WTC11 (cell line): ENCODE measurements at regions not wholly inside any gene's neighbourhood (a gene's known extent, or its start where the extent isn't known, plus 50 kb on each side); places are given as distances from the start of the nearest gene placed in this dataset.
A peak's percentile ranks its signal among the peaks of the same experiment; 100 is the strongest.
"Not testable (repeated sequence)": the region's sequence is repeated elsewhere in the genome, so short reads cannot be mapped to it uniquely, and the experiment has no call there.

ENCODE experiments used
- ATAC-seq: fragments of 200-7000 bp; cut with Tn5 transposase; 2 replicates; pipeline ENCODE4 v1.10.0; 2021; ENCODE audit warnings: mild to moderate bottlenecking, moderate library complexity
- CTCF ChIA-PET: fragments of 300-600 bp; sonication (Branson Sonifier 250); formaldehyde crosslinking; loops from one replicate; lab custom pipeline; 2021; ENCODE audit warnings: antibody characterized with exemption; lab: Charles Lee
- POLR2A ChIA-PET: fragments of 350-600 bp; sonication (Branson Sonifier 250); formaldehyde crosslinking; loops from one replicate; lab custom pipeline; 2021; ENCODE audit warnings: antibody characterized with exemption; lab: Charles Lee
- DNase-seq: peaks from one replicate; pipeline ENCODE4 v3.0.0; 2021; ENCODE audit warnings: low spot score
- H3K27ac Mint-ChIP-seq: 2 replicates; pipeline ENCODE4 v1.8.0; 2021; ENCODE audit warnings: mixed read lengths
- H3K27me3 Mint-ChIP-seq: 2 replicates; pipeline ENCODE4 v1.8.0; 2021; ENCODE audit warnings: low read depth, mild to moderate bottlenecking, moderate library complexity, mixed read lengths
- H3K36me3 Mint-ChIP-seq: 2 replicates; pipeline ENCODE4 v1.8.0; 2021; ENCODE audit warnings: mixed read lengths
- H3K4me1 Mint-ChIP-seq: 2 replicates; pipeline ENCODE4 v1.8.0; 2022; ENCODE audit warnings: mixed read lengths
- H3K4me3 Mint-ChIP-seq: 2 replicates; pipeline ENCODE4 v1.8.0; 2021; ENCODE audit warnings: mild to moderate bottlenecking, moderate library complexity, mixed read lengths
- H3K9me3 Mint-ChIP-seq: 2 replicates; pipeline ENCODE4 v1.8.0; 2021; ENCODE audit warnings: mixed read lengths
- ELF4 ChIP-seq: sonication (generic); formaldehyde crosslinking; IDR thresholded peaks from 2 replicates; pipeline ENCODE4 v1.8.1; 2022; ENCODE audit warnings: low read depth, mild to moderate bottlenecking, moderate library complexity, missing genetic modification reagents
- GTF2I ChIP-seq: fragments of 250-450 bp; sonication (Bioruptor Pico); conservative IDR thresholded peaks from 2 replicates; pipeline ENCODE4 v1.4.0; 2021; ENCODE audit warnings: mild to moderate bottlenecking
- IRF2 ChIP-seq: sonication (generic); formaldehyde crosslinking; IDR thresholded peaks from 2 replicates; pipeline ENCODE4 v1.8.0; 2022; ENCODE audit warnings: low read depth, missing genetic modification reagents, borderline replicate concordance
- JAZF1 ChIP-seq: fragments of 250-450 bp; sonication (Bioruptor Pico); IDR thresholded peaks from 2 replicates; pipeline ENCODE4 v1.9.0; 2021; ENCODE audit warnings: moderate library complexity, mild to moderate bottlenecking, inconsistent platforms
- JUN ChIP-seq: sonication (generic); formaldehyde crosslinking; IDR thresholded peaks from 2 replicates; pipeline ENCODE4 v1.8.0; 2023; ENCODE audit warnings: mild to moderate bottlenecking, missing genetic modification reagents
- NR1H2 ChIP-seq: sonication (generic); formaldehyde crosslinking; IDR thresholded peaks from 2 replicates; pipeline ENCODE4 v1.9.0; 2021; ENCODE audit warnings: mild to moderate bottlenecking, moderate library complexity, missing genetic modification reagents
- OVOL2 ChIP-seq: fragments of 250-450 bp; sonication (Bioruptor Pico); IDR thresholded peaks from 2 replicates; pipeline ENCODE4 v1.9.0; 2021; ENCODE audit warnings: mild to moderate bottlenecking, borderline replicate concordance
- TCF7 ChIP-seq: sonication (generic); formaldehyde crosslinking; IDR thresholded peaks from 2 replicates; pipeline ENCODE4 v1.8.0; 2022; ENCODE audit warnings: mild to moderate bottlenecking, low read depth, missing genetic modification reagents, moderate library complexity
- TEAD1 ChIP-seq: sonication (generic); formaldehyde crosslinking; IDR thresholded peaks from 2 replicates; pipeline ENCODE4 v1.8.0; 2022; ENCODE audit warnings: mild to moderate bottlenecking, missing genetic modification reagents
- TP53 ChIP-seq: sonication (generic); formaldehyde crosslinking; IDR thresholded peaks from 2 replicates; pipeline ENCODE4 v1.8.1; 2023; ENCODE audit warnings: mild to moderate bottlenecking, missing genetic modification reagents
- ZNF219 ChIP-seq: sonication (generic); formaldehyde crosslinking; IDR thresholded peaks from 2 replicates; pipeline ENCODE4 v1.8.0; 2023; ENCODE audit warnings: missing genetic modification reagents, mild to moderate bottlenecking, borderline replicate concordance
- TF ChIP-seq, protein P1 (sequence below): sonication (generic); formaldehyde crosslinking; IDR thresholded peaks from 2 replicates; pipeline ENCODE4 v1.8.1; 2023; ENCODE audit warnings: mild to moderate bottlenecking, missing genetic modification reagents
- TF ChIP-seq, protein P2 (sequence below): sonication (generic); formaldehyde crosslinking; IDR thresholded peaks from 2 replicates; pipeline ENCODE4 v1.8.1; 2023; ENCODE audit warnings: mild to moderate bottlenecking, missing genetic modification reagents, moderate library complexity
- TF ChIP-seq, protein P3 (sequence below): sonication (generic); formaldehyde crosslinking; IDR thresholded peaks from 2 replicates; pipeline ENCODE4 v1.8.0; 2022; ENCODE audit warnings: mild to moderate bottlenecking, missing genetic modification reagents
- TF ChIP-seq, protein P4 (sequence below): sonication (generic); formaldehyde crosslinking; IDR thresholded peaks from 2 replicates; pipeline ENCODE4 v1.8.1; 2022; ENCODE audit warnings: missing genetic modification reagents, borderline replicate concordance
- TF ChIP-seq, protein P5 (sequence below): fragments of 250-450 bp; sonication (Bioruptor Pico); IDR thresholded peaks from 2 replicates; pipeline ENCODE4 v1.9.0; 2021; ENCODE audit warnings: mild to moderate bottlenecking
- TF ChIP-seq, protein P6 (sequence below): sonication (generic); formaldehyde crosslinking; IDR thresholded peaks from 2 replicates; pipeline ENCODE4 v1.8.0; 2023; ENCODE audit warnings: missing genetic modification reagents
- TF ChIP-seq, protein P7 (sequence below): sonication (generic); formaldehyde crosslinking; conservative IDR thresholded peaks from 2 replicates; pipeline ENCODE4 v1.8.1; 2022; ENCODE audit warnings: mild to moderate bottlenecking, missing genetic modification reagents
- TF ChIP-seq, protein P8 (sequence below): fragments of 250-450 bp; sonication (Bioruptor Pico); IDR thresholded peaks from 2 replicates; pipeline ENCODE4 v1.9.0; 2021; ENCODE audit warnings: mild to moderate bottlenecking
- TF ChIP-seq, protein P9 (sequence below): sonication (generic); formaldehyde crosslinking; IDR thresholded peaks from 2 replicates; pipeline ENCODE4 v1.8.0; 2023; ENCODE audit warnings: mild to moderate bottlenecking, missing genetic modification reagents
- TF ChIP-seq, protein P10 (sequence below): sonication (generic); formaldehyde crosslinking; IDR thresholded peaks from 2 replicates; pipeline ENCODE4 v1.8.1; 2023; ENCODE audit warnings: mild to moderate bottlenecking, missing genetic modification reagents, moderate library complexity

DNA sequence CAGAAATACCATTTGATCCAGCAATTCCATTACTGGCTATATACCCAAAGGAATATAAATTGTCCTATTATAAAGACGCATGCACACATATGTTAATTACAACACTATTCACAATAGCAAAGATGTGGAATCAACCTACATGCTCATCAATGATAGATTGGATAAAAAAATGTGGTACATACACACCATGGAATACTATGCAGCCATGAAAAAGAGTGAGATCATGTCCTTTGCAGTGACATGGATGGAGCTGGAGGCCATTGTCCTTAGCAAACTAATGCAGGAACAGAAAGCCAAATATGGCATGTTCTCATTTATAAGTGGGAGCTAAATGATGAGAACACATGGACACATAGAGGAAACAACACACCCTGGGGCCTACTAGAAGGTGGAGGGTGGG lies 78.3 kb upstream of the EED start:
- H3K9me3 Mint-ChIP-seq, POLR2A ChIA-PET, DNase-seq, CTCF ChIA-PET, H3K27me3 Mint-ChIP-seq, H3K36me3 Mint-ChIP-seq, H3K4me3 Mint-ChIP-seq, H3K27ac Mint-ChIP-seq, H3K4me1 Mint-ChIP-seq, ATAC-seq: not testable (repeated sequence)
- 0 out of 2 replicates have a peak, but pooled peaks have one; percentile 32 for TF ChIP-seq GTF2I (CRISPR knock-in tag)

DNA sequence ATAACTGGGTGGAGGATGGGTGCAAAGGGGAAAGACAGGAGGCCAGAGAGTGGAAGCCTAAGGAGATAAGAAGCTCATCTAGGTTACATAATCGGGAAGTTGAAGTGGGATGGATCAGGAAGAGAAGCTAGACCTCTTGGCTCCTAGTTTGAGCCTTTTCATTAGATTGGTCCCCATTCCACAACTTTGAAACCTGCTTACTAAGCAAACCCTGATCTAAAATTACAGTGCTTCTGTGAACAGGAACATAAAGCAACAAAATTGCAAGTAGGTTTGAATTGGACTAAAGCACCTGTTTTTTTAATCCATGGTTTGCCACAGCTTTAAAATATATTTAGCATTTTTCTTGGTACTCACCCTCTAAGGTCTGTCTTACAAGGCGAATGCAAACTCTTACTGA lies 80.4 kb upstream of the EED start:
- Mint-ChIP-seq H3K9me3 (peaks cover 5% of the 10 kb centered on the region; the same call in 1 of the 2 replicates), H3K4me3 (no peak overlapping the region), H3K36me3 (no peaks in the 10 kb centered on the region), H3K27ac (no peak overlapping the region), H3K4me1 (peaks cover 3% of the 10 kb centered on the region), H3K27me3 (no peaks in the 10 kb centered on the region)
- POLR2A ChIA-PET = no interaction called here
- CTCF ChIA-PET = no interaction called here
- TF ChIP-seq, protein P1, sequence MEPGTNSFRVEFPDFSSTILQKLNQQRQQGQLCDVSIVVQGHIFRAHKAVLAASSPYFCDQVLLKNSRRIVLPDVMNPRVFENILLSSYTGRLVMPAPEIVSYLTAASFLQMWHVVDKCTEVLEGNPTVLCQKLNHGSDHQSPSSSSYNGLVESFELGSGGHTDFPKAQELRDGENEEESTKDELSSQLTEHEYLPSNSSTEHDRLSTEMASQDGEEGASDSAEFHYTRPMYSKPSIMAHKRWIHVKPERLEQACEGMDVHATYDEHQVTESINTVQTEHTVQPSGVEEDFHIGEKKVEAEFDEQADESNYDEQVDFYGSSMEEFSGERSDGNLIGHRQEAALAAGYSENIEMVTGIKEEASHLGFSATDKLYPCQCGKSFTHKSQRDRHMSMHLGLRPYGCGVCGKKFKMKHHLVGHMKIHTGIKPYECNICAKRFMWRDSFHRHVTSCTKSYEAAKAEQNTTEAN = no peak
- TF ChIP-seq JAZF1 (CRISPR knock-in tag) (no peak), TEAD1 (CRISPR knock-in tag) (no peak), OVOL2 (CRISPR knock-in tag) (no peak), TP53 (CRISPR knock-in tag) (no peak), ELF4 (CRISPR knock-in tag) (no peak), IRF2 (CRISPR knock-in tag) (no peak), TCF7 (CRISPR knock-in tag) (no peak), NR1H2 (no peak), JUN (CRISPR knock-in tag) (no peak), ZNF219 (no peak)
- TF ChIP-seq, protein P2, sequence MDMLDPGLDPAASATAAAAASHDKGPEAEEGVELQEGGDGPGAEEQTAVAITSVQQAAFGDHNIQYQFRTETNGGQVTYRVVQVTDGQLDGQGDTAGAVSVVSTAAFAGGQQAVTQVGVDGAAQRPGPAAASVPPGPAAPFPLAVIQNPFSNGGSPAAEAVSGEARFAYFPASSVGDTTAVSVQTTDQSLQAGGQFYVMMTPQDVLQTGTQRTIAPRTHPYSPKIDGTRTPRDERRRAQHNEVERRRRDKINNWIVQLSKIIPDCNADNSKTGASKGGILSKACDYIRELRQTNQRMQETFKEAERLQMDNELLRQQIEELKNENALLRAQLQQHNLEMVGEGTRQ (CRISPR knock-in tag) = no peak
- TF ChIP-seq, protein P3, sequence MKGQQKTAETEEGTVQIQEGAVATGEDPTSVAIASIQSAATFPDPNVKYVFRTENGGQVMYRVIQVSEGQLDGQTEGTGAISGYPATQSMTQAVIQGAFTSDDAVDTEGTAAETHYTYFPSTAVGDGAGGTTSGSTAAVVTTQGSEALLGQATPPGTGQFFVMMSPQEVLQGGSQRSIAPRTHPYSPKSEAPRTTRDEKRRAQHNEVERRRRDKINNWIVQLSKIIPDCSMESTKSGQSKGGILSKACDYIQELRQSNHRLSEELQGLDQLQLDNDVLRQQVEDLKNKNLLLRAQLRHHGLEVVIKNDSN (CRISPR knock-in tag) = no peak
- TF ChIP-seq, protein P4, sequence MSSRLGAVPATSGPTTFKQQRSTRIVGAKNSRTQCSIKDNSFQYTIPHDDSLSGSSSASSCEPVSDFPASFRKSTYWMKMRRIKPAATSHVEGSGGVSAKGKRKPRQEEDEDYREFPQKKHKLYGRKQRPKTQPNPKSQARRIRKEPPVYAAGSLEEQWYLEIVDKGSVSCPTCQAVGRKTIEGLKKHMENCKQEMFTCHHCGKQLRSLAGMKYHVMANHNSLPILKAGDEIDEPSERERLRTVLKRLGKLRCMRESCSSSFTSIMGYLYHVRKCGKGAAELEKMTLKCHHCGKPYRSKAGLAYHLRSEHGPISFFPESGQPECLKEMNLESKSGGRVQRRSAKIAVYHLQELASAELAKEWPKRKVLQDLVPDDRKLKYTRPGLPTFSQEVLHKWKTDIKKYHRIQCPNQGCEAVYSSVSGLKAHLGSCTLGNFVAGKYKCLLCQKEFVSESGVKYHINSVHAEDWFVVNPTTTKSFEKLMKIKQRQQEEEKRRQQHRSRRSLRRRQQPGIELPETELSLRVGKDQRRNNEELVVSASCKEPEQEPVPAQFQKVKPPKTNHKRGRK (CRISPR knock-in tag) = no peak
- TF ChIP-seq, protein P5, sequence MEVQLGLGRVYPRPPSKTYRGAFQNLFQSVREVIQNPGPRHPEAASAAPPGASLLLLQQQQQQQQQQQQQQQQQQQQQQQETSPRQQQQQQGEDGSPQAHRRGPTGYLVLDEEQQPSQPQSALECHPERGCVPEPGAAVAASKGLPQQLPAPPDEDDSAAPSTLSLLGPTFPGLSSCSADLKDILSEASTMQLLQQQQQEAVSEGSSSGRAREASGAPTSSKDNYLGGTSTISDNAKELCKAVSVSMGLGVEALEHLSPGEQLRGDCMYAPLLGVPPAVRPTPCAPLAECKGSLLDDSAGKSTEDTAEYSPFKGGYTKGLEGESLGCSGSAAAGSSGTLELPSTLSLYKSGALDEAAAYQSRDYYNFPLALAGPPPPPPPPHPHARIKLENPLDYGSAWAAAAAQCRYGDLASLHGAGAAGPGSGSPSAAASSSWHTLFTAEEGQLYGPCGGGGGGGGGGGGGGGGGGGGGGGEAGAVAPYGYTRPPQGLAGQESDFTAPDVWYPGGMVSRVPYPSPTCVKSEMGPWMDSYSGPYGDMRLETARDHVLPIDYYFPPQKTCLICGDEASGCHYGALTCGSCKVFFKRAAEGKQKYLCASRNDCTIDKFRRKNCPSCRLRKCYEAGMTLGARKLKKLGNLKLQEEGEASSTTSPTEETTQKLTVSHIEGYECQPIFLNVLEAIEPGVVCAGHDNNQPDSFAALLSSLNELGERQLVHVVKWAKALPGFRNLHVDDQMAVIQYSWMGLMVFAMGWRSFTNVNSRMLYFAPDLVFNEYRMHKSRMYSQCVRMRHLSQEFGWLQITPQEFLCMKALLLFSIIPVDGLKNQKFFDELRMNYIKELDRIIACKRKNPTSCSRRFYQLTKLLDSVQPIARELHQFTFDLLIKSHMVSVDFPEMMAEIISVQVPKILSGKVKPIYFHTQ (CRISPR knock-in tag) = no peak
- TF ChIP-seq, protein P6, sequence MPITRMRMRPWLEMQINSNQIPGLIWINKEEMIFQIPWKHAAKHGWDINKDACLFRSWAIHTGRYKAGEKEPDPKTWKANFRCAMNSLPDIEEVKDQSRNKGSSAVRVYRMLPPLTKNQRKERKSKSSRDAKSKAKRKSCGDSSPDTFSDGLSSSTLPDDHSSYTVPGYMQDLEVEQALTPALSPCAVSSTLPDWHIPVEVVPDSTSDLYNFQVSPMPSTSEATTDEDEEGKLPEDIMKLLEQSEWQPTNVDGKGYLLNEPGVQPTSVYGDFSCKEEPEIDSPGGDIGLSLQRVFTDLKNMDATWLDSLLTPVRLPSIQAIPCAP (CRISPR knock-in tag) = no peak
- TF ChIP-seq, protein P7, sequence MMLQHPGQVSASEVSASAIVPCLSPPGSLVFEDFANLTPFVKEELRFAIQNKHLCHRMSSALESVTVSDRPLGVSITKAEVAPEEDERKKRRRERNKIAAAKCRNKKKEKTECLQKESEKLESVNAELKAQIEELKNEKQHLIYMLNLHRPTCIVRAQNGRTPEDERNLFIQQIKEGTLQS = no peak
- TF ChIP-seq, protein P8, sequence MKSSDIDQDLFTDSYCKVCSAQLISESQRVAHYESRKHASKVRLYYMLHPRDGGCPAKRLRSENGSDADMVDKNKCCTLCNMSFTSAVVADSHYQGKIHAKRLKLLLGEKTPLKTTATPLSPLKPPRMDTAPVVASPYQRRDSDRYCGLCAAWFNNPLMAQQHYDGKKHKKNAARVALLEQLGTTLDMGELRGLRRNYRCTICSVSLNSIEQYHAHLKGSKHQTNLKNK (CRISPR knock-in tag) = no peak
- TF ChIP-seq, protein P9, sequence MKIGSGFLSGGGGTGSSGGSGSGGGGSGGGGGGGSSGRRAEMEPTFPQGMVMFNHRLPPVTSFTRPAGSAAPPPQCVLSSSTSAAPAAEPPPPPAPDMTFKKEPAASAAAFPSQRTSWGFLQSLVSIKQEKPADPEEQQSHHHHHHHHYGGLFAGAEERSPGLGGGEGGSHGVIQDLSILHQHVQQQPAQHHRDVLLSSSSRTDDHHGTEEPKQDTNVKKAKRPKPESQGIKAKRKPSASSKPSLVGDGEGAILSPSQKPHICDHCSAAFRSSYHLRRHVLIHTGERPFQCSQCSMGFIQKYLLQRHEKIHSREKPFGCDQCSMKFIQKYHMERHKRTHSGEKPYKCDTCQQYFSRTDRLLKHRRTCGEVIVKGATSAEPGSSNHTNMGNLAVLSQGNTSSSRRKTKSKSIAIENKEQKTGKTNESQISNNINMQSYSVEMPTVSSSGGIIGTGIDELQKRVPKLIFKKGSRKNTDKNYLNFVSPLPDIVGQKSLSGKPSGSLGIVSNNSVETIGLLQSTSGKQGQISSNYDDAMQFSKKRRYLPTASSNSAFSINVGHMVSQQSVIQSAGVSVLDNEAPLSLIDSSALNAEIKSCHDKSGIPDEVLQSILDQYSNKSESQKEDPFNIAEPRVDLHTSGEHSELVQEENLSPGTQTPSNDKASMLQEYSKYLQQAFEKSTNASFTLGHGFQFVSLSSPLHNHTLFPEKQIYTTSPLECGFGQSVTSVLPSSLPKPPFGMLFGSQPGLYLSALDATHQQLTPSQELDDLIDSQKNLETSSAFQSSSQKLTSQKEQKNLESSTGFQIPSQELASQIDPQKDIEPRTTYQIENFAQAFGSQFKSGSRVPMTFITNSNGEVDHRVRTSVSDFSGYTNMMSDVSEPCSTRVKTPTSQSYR (CRISPR knock-in tag) = no peak
- TF ChIP-seq, protein P10, sequence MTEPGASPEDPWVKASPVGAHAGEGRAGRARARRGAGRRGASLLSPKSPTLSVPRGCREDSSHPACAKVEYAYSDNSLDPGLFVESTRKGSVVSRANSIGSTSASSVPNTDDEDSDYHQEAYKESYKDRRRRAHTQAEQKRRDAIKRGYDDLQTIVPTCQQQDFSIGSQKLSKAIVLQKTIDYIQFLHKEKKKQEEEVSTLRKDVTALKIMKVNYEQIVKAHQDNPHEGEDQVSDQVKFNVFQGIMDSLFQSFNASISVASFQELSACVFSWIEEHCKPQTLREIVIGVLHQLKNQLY = no peak
- DNase-seq (no peak), ATAC-seq (no peak)
